ENCODE measurements at regions not wholly inside any gene's neighbourhood (a gene's known extent, or its start where the extent isn't known, plus 50 kb on each side); places are given as distances from the start of the nearest gene placed in this dataset.
"Not testable (repeated sequence)": the region's sequence is repeated elsewhere in the genome, so short reads cannot be mapped to it uniquely, and the experiment has no call there.

GRCh38 chr11:29641201-29641600 is 375.6 kb downstream of the KCNA4 start:
- Histone ChIP-seq H3K4me3 (ENCODE audit: low read length) (no peak overlapping the region), H3K36me3 (ENCODE audit: control insufficient read depth, insufficient read depth, low read length) (no peaks in the 10 kb centered on the region), H3K27ac (ENCODE audit: low read length) (no peak overlapping the region), H3K27me3 (ENCODE audit: control insufficient read depth, insufficient read depth, low read length) (no peaks in the 10 kb centered on the region), H3K9me3 (replicated peaks; ENCODE audit: control insufficient read depth, low read depth, low read length) (no peaks in the 10 kb centered on the region), H3K4me1 (ENCODE audit: control insufficient read depth, insufficient read depth, low read length) (no peaks in the 10 kb centered on the region)
- no peak for DNase-seq

GRCh38 chr11:29634744-29635143 is 382.1 kb downstream of the KCNA4 start:
- no peaks in the 10 kb centered on the region for H3K27me3 ChIP-seq (ENCODE audit: control insufficient read depth, insufficient read depth, low read length)

GRCh38 chr11:29634244-29634643 is 382.6 kb downstream of the KCNA4 start:
- no peaks in the 10 kb centered on the region for H3K27me3 ChIP-seq (ENCODE audit: control insufficient read depth, insufficient read depth, low read length)
- H3K4me1 ChIP-seq (ENCODE audit: control insufficient read depth, insufficient read depth, low read length) = no peaks in the 10 kb centered on the region
- H3K27ac ChIP-seq (ENCODE audit: low read length) = no peak overlapping the region
- H3K36me3 ChIP-seq (ENCODE audit: control insufficient read depth, insufficient read depth, low read length) = no peaks in the 10 kb centered on the region
- no peaks in the 10 kb centered on the region for H3K9me3 ChIP-seq (replicated peaks; ENCODE audit: control insufficient read depth, low read depth, low read length)
- DNase-seq = no peak
- no peak overlapping the region for H3K4me3 ChIP-seq (ENCODE audit: low read length)

More at GRCh38 chr11:29634744-29635143, 382.1 kb downstream of the KCNA4 start:
- Histone ChIP-seq H3K27ac (ENCODE audit: low read length) (no peak overlapping the region), H3K9me3 (replicated peaks; ENCODE audit: control insufficient read depth, low read depth, low read length) (no peaks in the 10 kb centered on the region), H3K4me3 (ENCODE audit: low read length) (no peak overlapping the region), H3K4me1 (ENCODE audit: control insufficient read depth, insufficient read depth, low read length) (no peaks in the 10 kb centered on the region), H3K36me3 (ENCODE audit: control insufficient read depth, insufficient read depth, low read length) (no peaks in the 10 kb centered on the region)
- WGBS (ENCODE audit: insufficient coverage) = no CpG with 5 or more reads among the region's 3 CpGs
- DNase-seq = no peak

- 43% methylated on average over 1 of the region's 3 CpGs for WGBS (ENCODE audit: insufficient coverage)
- H3K27me3 ChIP-seq (ENCODE audit: control insufficient read depth, insufficient read depth, low read length) = no peaks in the 10 kb centered on the region
- no peaks in the 10 kb centered on the region for H3K4me1 ChIP-seq (ENCODE audit: control insufficient read depth, insufficient read depth, low read length)
- DNase-seq = no peak
- H3K27ac ChIP-seq (ENCODE audit: low read length) = no peak overlapping the region
- H3K36me3 ChIP-seq (ENCODE audit: control insufficient read depth, insufficient read depth, low read length) = no peaks in the 10 kb centered on the region
- no peaks in the 10 kb centered on the region for H3K9me3 ChIP-seq (replicated peaks; ENCODE audit: control insufficient read depth, low read depth, low read length)
- H3K4me3 ChIP-seq (ENCODE audit: low read length) = no peak overlapping the region
Measured at GRCh38 chr11:29629286-29629685, 387.5 kb downstream of the KCNA4 start.

GRCh38 chr11:29628609-29629008 is 388.2 kb downstream of the KCNA4 start:
- DNase-seq = no peak
- H3K4me1 ChIP-seq (ENCODE audit: control insufficient read depth, insufficient read depth, low read length) = no peaks in the 10 kb centered on the region
- H3K4me3 ChIP-seq (ENCODE audit: low read length) = no peak overlapping the region
- no peaks in the 10 kb centered on the region for H3K9me3 ChIP-seq (replicated peaks; ENCODE audit: control insufficient read depth, low read depth, low read length)
- H3K36me3 ChIP-seq (ENCODE audit: control insufficient read depth, insufficient read depth, low read length) = no peaks in the 10 kb centered on the region
- no peak overlapping the region for H3K27ac ChIP-seq (ENCODE audit: low read length)
- WGBS (ENCODE audit: insufficient coverage) = 47% methylated on average over 3 of the region's 3 CpGs
- no peaks in the 10 kb centered on the region for H3K27me3 ChIP-seq (ENCODE audit: control insufficient read depth, insufficient read depth, low read length)

- H3K9me3 ChIP-seq (replicated peaks; ENCODE audit: control insufficient read depth, low read depth, low read length) = no peaks in the 10 kb centered on the region
- WGBS (ENCODE audit: insufficient coverage) = no CpG with 5 or more reads among the region's 1 CpG
- no peaks in the 10 kb centered on the region for H3K4me1 ChIP-seq (ENCODE audit: control insufficient read depth, insufficient read depth, low read length)
- no peaks in the 10 kb centered on the region for H3K36me3 ChIP-seq (ENCODE audit: control insufficient read depth, insufficient read depth, low read length)
- no peak for DNase-seq
- H3K4me3 ChIP-seq (ENCODE audit: low read length) = no peak overlapping the region
- no peaks in the 10 kb centered on the region for H3K27me3 ChIP-seq (ENCODE audit: control insufficient read depth, insufficient read depth, low read length)
- H3K27ac ChIP-seq (ENCODE audit: low read length) = no peak overlapping the region
Measured at GRCh38 chr11:29627541-29627940, 389.3 kb downstream of the KCNA4 start.

GRCh38 chr11:29623144-29623722 is 393.6 kb downstream of the KCNA4 start:
- WGBS (ENCODE audit: insufficient coverage) = no CpG with 5 or more reads among the region's 5 CpGs
- H3K4me1 ChIP-seq (ENCODE audit: control insufficient read depth, insufficient read depth, low read length) = no peaks in the 10 kb centered on the region
- no peak for DNase-seq
- no peaks in the 10 kb centered on the region for H3K9me3 ChIP-seq (replicated peaks; ENCODE audit: control insufficient read depth, low read depth, low read length)
- no peak overlapping the region for H3K27ac ChIP-seq (ENCODE audit: low read length)
- no peaks in the 10 kb centered on the region for H3K27me3 ChIP-seq (ENCODE audit: control insufficient read depth, insufficient read depth, low read length)
- H3K36me3 ChIP-seq (ENCODE audit: control insufficient read depth, insufficient read depth, low read length) = no peaks in the 10 kb centered on the region
- H3K4me3 ChIP-seq (ENCODE audit: low read length) = no peak overlapping the region

GRCh38 chr11:29616611-29617010 is 400.2 kb downstream of the KCNA4 start:
- H3K4me1 ChIP-seq (ENCODE audit: control insufficient read depth, insufficient read depth, low read length) = no peaks in the 10 kb centered on the region
- no peak overlapping the region for H3K4me3 ChIP-seq (ENCODE audit: low read length)
- no peaks in the 10 kb centered on the region for H3K27me3 ChIP-seq (ENCODE audit: control insufficient read depth, insufficient read depth, low read length)
- no peak overlapping the region for H3K27ac ChIP-seq (ENCODE audit: low read length)
- no peaks in the 10 kb centered on the region for H3K36me3 ChIP-seq (ENCODE audit: control insufficient read depth, insufficient read depth, low read length)
- no peak for DNase-seq
- H3K9me3 ChIP-seq (replicated peaks; ENCODE audit: control insufficient read depth, low read depth, low read length) = peaks cover 2% of the 10 kb centered on the region

- H3K27ac ChIP-seq (ENCODE audit: low read length) = no peak overlapping the region
- DNase-seq = no peak
- H3K36me3 ChIP-seq (ENCODE audit: control insufficient read depth, insufficient read depth, low read length) = no peaks in the 10 kb centered on the region
- no peak overlapping the region for H3K4me3 ChIP-seq (ENCODE audit: low read length)
- H3K27me3 ChIP-seq (ENCODE audit: control insufficient read depth, insufficient read depth, low read length) = no peaks in the 10 kb centered on the region
- H3K4me1 ChIP-seq (ENCODE audit: control insufficient read depth, insufficient read depth, low read length) = no peaks in the 10 kb centered on the region
- 71% methylated on average over 1 of the region's 2 CpGs for WGBS (ENCODE audit: insufficient coverage)
- peaks cover 2% of the 10 kb centered on the region for H3K9me3 ChIP-seq (replicated peaks; ENCODE audit: control insufficient read depth, low read depth, low read length)
Measured at GRCh38 chr11:29612423-29612822, 404.4 kb downstream of the KCNA4 start.

- no peak for DNase-seq
- Histone ChIP-seq H3K4me1 (ENCODE audit: control insufficient read depth, insufficient read depth, low read length) (no peaks in the 10 kb centered on the region), H3K27ac (ENCODE audit: low read length) (no peak overlapping the region), H3K36me3 (ENCODE audit: control insufficient read depth, insufficient read depth, low read length) (no peaks in the 10 kb centered on the region), H3K27me3 (ENCODE audit: control insufficient read depth, insufficient read depth, low read length) (no peaks in the 10 kb centered on the region), H3K9me3 (replicated peaks; ENCODE audit: control insufficient read depth, low read depth, low read length) (no peaks in the 10 kb centered on the region), H3K4me3 (ENCODE audit: low read length) (no peak overlapping the region)
- no CpG with 5 or more reads among the region's 4 CpGs for WGBS (ENCODE audit: insufficient coverage)
Measured at GRCh38 chr11:29606330-29607031, 410.3 kb downstream of the KCNA4 start.

- not testable (repeated sequence) for DNase-seq; H3K36me3 ChIP-seq (ENCODE audit: control insufficient read depth, insufficient read depth, low read length); H3K4me3 ChIP-seq (ENCODE audit: low read length); H3K4me1 ChIP-seq (ENCODE audit: control insufficient read depth, insufficient read depth, low read length); H3K27ac ChIP-seq (ENCODE audit: low read length); H3K27me3 ChIP-seq (ENCODE audit: control insufficient read depth, insufficient read depth, low read length); H3K9me3 ChIP-seq (replicated peaks; ENCODE audit: control insufficient read depth, low read depth, low read length)
- over 99% methylated on average over 21 of the region's 27 CpGs for WGBS (ENCODE audit: insufficient coverage)
Measured at GRCh38 chr11:29600151-29600575, 416.7 kb downstream of the KCNA4 start.
